Lower leg skin (tissue), 4 donors: ENCODE measurements at regions not wholly inside any gene's neighbourhood (a gene's known extent, or its start where the extent isn't known, plus 50 kb on each side); places are given as distances from the start of the nearest gene placed in this dataset.

Experiments used
- DNase-seq, 2 donors: peaks; one replicate each; pipeline ENCODE4 v3.0.0-alpha.2; 2019; ENCODE audit warnings: low spot score in 2 of 2
- H3K4me3 ChIP-seq: fragments of 200-600 bp; sonication (generic); 2 replicates; pipeline ENCODE4 v1.5.1; 2017; ENCODE audit warnings: mild to moderate bottlenecking, low read depth; ENCODE audit not compliant: poor library complexity, severe bottlenecking
- POLR2A ChIP-seq, 2 donors: fragments of 450-650 bp; IDR thresholded peaks; one replicate each; pipeline ENCODE4 v1.6.1; 2016 to 2017; ENCODE audit warnings: antibody characterized with exemption in 2 of 2, mild to moderate bottlenecking in 1 of 2, moderate library complexity in 1 of 2
- WGBS, 2 donors: methylation state at CpG; one replicate each; pipeline ENCODE4 v1.1.5; 2018; 5-methylcytosine and 5-hydroxymethylcytosine counted together
- intact Hi-C: fragments of 100-400 bp; cut with DNase I; formaldehyde crosslinking; loops from one replicate; pipeline ENCODE4 v1.15.0; 2023; ENCODE audit warnings: low total_unique reads
- TF ChIP-seq, protein P1 (sequence below), 3 donors: fragments of 450-650 bp; IDR thresholded peaks; one replicate each; pipeline ENCODE4 v1.5.1; 2016; ENCODE audit warnings: antibody characterized with exemption in 3 of 3, mild to moderate bottlenecking in 3 of 3, moderate library complexity in 2 of 3

DNA sequence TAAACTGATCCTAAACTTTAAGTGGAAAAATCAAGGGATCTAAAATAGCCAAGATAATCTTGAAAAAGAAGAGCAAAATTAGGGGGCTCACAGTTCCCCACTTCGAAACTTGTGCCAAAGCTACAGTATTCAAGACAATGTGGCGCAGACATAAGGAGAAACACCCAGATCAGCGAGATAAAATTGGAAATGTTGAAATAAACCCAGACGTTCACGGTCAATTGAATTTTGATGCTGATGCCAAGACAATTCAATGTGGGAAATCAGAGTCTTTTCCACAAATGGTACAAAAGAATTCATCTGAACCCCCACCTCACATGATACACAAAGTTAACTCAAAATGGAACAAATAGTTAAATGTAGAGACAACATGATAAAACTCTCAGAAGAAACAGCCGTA lies 601.6 kb downstream of the BRD1 start:
- TF ChIP-seq POLR2A (IDR thresholded peaks at IDR 0.05), result no peak
- TF ChIP-seq, protein P1, sequence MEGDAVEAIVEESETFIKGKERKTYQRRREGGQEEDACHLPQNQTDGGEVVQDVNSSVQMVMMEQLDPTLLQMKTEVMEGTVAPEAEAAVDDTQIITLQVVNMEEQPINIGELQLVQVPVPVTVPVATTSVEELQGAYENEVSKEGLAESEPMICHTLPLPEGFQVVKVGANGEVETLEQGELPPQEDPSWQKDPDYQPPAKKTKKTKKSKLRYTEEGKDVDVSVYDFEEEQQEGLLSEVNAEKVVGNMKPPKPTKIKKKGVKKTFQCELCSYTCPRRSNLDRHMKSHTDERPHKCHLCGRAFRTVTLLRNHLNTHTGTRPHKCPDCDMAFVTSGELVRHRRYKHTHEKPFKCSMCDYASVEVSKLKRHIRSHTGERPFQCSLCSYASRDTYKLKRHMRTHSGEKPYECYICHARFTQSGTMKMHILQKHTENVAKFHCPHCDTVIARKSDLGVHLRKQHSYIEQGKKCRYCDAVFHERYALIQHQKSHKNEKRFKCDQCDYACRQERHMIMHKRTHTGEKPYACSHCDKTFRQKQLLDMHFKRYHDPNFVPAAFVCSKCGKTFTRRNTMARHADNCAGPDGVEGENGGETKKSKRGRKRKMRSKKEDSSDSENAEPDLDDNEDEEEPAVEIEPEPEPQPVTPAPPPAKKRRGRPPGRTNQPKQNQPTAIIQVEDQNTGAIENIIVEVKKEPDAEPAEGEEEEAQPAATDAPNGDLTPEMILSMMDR (IDR thresholded peaks at IDR 0.05), result no peak
- 70 to 74% methylated on average over 6 of the region's 6 CpGs for WGBS, 2 donors
- intact Hi-C loops, result no loop called here
- no peak for DNase-seq
- no peak overlapping the region for H3K4me3 ChIP-seq

DNA sequence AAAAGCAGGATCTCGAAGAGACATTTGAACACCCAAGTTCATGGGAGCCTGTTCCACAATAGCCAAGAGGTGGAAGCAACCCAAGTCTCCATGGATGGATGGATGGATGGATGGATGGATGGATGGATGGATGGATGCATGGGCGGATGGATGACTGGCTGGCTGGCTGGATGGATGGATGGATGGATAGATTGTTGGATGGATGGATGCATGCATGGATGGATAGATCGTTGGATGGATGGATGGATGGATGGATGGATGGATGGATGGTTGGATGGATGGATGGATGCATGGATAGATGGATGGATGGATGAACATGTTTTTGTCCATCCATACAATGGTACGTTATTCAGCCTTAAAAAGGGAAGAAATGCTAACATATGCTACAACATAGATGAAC lies 603.4 kb downstream of the BRD1 start:
- TF ChIP-seq POLR2A (IDR thresholded peaks at IDR 0.05), result no peak
- TF ChIP-seq, protein P1 (IDR thresholded peaks at IDR 0.05), result no peak
- H3K4me3 ChIP-seq, result no peak overlapping the region
- 71 to 78% methylated on average over 4 of the region's 4 CpGs for WGBS, 2 donors
- peak in 1 of 2 donors; percentile 50 for DNase-seq
- intact Hi-C loops, result no loop called here

DNA sequence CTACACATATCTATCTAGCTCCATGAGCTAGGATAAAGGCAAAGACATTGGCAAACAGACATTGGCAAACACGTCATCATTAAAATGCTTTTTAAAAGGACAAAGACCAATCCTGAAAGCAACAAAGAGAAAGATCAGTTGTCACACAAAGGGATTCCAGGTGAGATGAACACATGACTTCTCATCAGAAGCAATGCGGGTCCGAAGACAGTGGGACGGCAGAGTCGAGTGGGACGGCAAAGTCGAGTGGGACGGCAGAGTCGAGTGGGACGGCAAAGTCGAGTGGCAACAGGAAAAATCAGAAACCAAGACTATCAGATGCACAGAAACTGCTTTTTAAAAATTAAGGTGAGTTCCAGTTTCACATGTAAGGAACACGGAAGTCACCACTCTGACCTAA lies 609.5 kb downstream of the BRD1 start:
- WGBS, 2 donors, result 85% methylated on average over 12 of the region's 12 CpGs
- TF ChIP-seq, protein P1 (IDR thresholded peaks at IDR 0.05), result no peak
- TF ChIP-seq POLR2A (IDR thresholded peaks at IDR 0.05), result no peak
- DNase-seq, result no peak
- intact Hi-C loops, result no loop called here
- no peak overlapping the region for H3K4me3 ChIP-seq

DNA sequence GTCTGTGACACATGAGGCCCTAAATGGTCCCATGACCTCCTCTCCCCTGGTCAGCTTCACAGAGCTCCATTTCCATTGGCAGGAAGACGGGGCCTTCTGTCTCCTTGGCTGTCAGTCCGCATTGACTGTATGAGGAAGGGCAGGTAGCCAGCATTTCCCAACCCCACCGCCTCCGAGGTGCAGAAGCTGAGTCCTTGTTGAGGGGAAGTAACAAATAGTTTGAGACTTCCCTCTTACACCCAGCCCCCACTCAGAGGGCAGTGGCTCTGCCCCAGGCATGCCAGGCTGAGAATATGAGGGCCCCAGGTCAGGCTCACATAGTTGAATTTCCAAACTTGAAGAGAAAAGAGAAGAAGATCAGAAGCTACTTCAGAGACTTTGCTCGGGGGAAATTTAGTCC lies 611.1 kb downstream of the BRD1 start:
- H3K4me3 ChIP-seq, result no peak overlapping the region
- 63 to 70% methylated on average over 5 of the region's 5 CpGs for WGBS, 2 donors
- peak in 1 of 2 donors; percentile 67 for DNase-seq
- intact Hi-C loops, result no loop called here
- no peak for TF ChIP-seq POLR2A (IDR thresholded peaks at IDR 0.05)
- TF ChIP-seq, protein P1 (IDR thresholded peaks at IDR 0.05), result no peak

- TF ChIP-seq, protein P1 (IDR thresholded peaks at IDR 0.05), result no peak
- no peak for TF ChIP-seq POLR2A (IDR thresholded peaks at IDR 0.05)
- intact Hi-C loops, result no loop called here
- DNase-seq, result no peak
- 85 to 86% methylated on average over 9 of the region's 9 CpGs for WGBS, 2 donors
- no peak overlapping the region for H3K4me3 ChIP-seq
These were observed 611.8 kb downstream of the BRD1 start for GRCh38 chr22:49215840-49216239.

GRCh38 chr22:49214976-49215375 lies 612.7 kb downstream of the BRD1 start:
- intact Hi-C loops, result no loop called here
- H3K4me3 ChIP-seq, result no peak overlapping the region
- 91 to 94% methylated on average over 16 of the region's 16 CpGs for WGBS, 2 donors
- DNase-seq, result peak in 1 of 2 donors; percentile 56
- no peak for TF ChIP-seq POLR2A (IDR thresholded peaks at IDR 0.05)
- TF ChIP-seq, protein P1 (IDR thresholded peaks at IDR 0.05), result no peak
